ENCODE measurements at regions not wholly inside any gene's neighbourhood (a gene's known extent, or its start where the extent isn't known, plus 50 kb on each side); places are given as distances from the start of the nearest gene placed in this dataset.
A peak's percentile ranks its signal among the peaks of the same experiment; 100 is the strongest.
"Not testable (repeated sequence)": the region's sequence is repeated elsewhere in the genome, so short reads cannot be mapped to it uniquely, and the experiment has no call there.

GRCh38 chr11:81967242-81967641 is 766.4 kb downstream of the FAM181B start:
- DNase-seq: no peak

DNA sequence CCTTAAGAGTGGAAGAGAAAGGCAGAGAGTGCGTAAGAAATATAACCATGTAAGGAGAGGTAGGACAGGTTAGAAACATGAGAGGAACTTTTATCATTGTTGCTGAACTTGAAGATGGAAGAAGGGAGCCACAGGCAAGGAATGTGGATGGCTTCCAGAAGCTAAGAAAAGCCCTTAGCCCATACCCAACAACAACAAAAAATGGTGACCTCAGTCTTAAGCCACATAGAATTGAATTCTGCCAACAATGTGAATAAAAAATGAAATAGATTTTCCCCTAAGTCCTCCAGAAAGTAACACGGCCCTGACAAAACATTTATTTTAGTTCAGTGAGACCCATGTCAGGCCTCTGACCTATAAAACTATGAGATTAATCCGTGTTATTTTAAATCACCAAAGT is 767.3 kb downstream of the FAM181B start:
- no peak for DNase-seq

DNA sequence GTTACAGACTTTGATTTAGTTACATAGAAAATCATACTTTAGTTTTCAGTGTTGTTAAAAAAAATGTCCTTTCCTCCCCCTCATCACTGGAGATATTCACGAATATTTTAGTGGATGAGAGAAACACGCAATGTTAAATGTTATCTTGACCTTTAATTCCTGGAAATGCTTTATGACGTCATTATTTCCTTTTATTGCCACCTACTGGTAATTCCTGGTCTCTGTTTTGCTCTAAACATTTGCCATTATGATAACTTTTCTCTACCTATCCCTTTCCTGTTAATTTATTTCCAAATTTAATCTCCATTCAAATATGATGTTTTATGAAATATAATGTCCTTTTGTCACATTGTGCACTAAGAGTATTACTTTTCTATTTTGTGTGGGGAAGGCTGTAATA is 770.6 kb downstream of the FAM181B start:
- DNase-seq: no peak

DNA sequence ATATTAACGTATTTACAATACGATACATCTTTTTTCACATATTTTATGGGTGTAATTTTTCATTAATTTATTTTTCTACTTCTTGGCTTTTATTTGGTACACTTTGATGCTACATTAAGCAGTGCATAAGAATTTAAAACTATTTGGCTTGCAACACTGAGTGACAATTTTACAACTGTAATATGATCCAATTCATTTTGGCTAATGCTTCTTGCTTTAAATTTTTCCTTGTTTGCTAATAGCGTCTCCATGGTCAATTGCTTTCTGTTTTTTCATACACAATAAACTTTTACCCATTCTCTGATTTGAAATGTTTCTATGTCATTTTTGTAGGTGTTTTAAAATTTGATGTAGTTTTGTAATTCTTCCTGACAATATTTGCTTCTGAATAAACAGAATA is 773.2 kb downstream of the FAM181B start:
- DNase-seq: no peak

DNA sequence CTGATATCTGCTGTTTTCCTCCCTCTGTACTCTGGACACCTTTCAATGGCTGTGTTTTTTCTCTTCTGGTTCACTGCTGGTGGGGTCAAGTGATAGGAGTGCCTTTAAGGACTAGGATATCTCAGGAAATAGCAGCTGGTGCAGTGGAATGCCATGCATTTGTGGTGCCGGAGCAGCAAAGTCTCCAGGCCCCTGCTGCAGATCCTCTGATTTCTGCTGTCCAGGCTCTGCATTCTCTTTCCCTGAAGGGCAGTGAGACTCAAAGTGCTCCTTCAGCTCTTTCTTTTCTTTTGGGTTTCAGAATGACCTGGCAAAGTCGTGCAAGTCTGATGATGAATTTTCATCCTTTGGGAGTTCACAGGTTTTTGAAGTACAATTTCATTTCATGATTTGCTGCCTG is 774.3 kb downstream of the FAM181B start:
- DNase-seq: no peak

GRCh38 chr11:81954301-81954700 is 779.4 kb downstream of the FAM181B start:
- not testable (repeated sequence) for DNase-seq

DNA sequence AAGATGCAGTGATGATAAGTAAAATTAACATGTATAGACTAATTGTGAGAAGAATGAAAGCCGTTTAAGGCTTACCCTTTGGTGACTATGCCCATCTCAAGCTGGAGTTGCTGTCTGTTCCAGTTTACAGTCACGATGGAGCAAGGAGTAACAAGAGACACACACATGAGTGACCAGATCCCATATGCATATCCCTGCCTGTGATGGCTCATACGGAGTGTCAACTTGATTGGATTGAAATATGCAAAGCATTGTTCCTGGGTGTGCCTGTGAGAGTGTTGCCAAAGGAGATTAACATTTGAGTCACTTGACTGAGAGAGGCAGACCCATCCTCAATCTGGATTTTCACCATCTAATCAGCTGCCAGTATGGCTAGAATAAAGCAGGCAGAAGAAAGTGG is 786.8 kb downstream of the FAM181B start:
- DNase-seq: peak; percentile 6

GRCh38 chr11:81942646-81943045 is 791.0 kb downstream of the FAM181B start:
- no peak for DNase-seq

- no peak for DNase-seq
Measured at GRCh38 chr11:81941998-81942397, 791.7 kb downstream of the FAM181B start.

DNA sequence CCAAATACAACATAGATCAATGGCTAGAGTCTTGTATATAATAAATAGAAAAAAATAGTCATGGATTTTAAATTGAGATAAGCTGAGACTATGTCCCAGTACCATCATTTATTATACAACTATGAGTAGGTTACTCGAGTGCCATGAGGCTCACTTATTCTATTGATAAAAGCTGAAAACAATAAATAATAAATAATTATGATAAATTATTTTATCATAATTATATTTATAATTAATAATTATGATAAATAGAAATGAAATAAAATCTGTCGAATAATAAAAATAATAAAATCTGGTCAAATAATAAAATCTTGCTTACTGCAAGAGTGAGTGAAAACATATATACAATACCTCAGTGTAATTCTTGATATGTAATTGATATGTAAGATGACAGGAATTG is 801.4 kb downstream of the FAM181B start:
- DNase-seq: no peak

GRCh38 chr11:81920205-81920604 is 813.5 kb downstream of the FAM181B start:
- no peak for DNase-seq

DNA sequence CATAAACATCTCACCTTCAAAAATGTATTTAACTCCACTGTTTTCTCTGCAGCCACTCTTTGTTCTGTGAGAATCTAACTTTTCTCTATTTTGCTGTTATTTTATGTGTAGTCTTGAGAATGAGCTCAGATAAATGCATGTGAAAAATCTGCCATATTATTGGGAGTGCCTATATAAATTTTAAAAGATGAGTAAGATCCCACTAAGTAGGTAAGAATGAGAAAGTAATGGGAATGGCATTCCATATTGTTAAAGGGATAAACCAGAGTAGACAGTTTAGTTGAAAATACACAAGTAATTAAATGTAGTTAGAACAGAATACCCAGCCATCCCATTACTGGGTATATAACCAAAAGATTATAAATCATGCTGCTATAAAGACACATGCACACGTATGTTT is 817.2 kb downstream of the FAM181B start:
- no peak for DNase-seq

GRCh38 chr11:81915045-81915444 is 818.6 kb downstream of the FAM181B start:
- no peak for DNase-seq

DNA sequence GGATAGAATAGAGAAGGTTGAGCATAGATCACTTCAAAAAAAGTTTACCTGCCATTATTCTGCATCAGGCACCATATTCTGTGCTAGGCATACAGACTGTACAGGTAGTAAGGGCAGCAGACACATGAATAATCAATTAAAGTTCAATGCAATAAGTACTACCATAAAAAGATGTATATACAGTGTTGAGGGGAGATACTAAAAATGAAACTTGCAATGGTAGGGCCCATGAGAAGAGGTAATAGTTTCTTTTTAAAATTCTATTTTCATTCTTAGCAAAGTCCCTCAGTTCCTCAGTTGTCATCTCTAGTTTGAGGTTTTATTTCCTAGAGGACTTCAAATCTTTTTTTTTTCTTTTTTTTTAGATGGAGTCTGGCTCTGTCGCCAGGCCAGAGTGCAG is 819.9 kb downstream of the FAM181B start:
- no peak for DNase-seq

- DNase-seq: no peak
Measured at GRCh38 chr11:81907996-81908395, 825.7 kb downstream of the FAM181B start.

DNA sequence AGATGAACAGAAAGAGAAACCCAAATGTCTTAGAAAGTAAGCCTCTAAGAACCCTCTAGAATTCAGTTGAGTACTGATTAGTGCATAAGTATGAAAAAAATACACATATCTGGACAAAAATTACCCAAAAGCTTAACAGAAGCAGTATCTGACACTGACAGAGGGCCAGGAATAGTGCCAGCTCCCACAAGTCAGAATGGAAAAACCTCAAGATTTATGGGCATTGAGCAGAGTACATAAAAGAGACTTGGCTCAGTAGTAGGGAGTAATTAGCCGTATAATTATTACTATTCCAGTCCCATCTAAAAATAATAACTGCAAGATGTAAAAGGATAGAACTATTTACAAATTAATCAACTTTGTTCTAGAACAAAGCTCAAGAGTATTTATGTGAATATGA is 834.5 kb downstream of the FAM181B start:
- DNase-seq: no peak

DNA sequence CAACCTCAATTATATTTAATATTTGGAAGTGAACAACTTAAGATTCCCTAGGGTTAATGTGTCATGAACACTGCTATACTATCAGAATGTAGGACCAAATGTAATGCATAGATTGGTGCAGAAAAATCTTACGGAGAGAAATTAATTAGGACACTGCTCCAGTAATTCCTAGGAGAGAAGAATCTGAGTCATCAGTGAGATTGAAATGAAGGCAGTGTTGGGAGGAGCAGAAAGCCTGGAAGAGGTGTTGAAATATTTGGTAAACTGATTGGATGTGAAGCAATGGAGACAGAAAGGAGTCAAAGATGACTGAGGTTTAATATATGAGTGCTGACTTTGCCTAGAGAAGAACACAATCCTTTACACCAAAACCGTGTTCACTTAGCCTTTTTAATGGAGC is 836.0 kb downstream of the FAM181B start:
- DNase-seq: no peak

DNA sequence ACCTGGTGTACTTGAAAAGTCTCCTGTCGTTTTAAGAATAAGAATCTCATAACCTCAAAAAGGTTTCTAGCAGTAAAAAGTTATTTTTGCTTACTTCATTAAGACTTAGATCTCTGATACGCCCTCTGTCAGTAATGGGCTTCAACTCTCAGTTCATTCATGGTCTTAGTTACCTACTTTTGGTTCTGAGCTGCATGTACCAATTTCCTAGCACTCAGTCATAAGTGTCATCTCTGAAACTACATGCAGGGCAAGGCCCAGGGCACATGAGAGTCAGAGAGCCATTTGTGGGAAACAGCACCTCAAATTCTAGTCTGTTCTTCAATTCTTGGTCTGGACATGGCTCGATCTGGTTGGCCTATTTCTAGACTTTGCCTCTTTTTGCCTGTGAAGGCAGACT is 838.4 kb downstream of the FAM181B start:
- DNase-seq: no peak

DNA sequence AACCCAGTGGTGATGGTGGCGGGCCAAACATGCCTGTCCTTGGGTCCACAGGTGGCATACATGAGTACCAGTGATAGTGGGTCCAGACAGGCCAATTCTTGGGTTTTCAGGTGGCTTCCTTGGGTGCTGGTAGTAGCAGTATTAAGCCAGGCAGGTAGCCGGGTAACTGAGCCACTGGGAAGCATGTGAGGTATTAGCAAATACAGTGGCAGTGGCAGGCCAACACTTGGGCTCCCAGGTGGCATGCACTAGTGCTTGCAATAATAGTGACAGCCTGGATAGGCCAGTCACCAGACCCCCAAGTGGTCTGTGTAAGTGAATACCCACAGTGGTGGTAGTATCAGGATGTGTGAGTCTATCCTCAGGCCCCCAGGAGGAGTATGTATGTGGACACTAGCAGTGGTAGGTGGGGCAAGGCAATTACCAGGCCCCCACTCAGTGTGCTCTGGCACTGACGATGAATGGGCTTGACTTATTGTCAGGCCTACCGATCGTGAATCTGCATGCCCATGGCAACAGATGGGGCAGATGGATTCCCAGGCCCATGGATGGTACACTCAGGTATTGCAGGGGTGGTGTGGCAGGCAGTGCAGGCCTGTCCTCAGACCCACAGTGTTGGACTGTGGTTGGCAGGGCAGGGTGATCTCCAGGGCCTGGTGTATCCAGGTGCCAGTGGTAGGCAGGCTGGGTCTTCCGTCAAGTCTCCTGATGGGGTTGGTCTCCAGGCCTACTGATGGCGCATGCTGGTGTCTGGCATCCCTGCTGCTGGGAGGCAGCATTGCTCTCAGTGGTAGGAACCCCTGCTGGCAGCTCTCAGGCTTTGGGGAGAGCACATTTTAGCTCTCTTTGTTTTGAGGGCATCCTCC is 840.7 kb downstream of the FAM181B start:
- no peak for DNase-seq

GRCh38 chr11:81888391-81888790 is 845.3 kb downstream of the FAM181B start:
- no peak for DNase-seq

- no peak for DNase-seq
Measured at GRCh38 chr11:81887671-81888070, 846.0 kb downstream of the FAM181B start.

- no peak for DNase-seq
Measured at GRCh38 chr11:81886406-81887075, 847.1 kb downstream of the FAM181B start.

DNA sequence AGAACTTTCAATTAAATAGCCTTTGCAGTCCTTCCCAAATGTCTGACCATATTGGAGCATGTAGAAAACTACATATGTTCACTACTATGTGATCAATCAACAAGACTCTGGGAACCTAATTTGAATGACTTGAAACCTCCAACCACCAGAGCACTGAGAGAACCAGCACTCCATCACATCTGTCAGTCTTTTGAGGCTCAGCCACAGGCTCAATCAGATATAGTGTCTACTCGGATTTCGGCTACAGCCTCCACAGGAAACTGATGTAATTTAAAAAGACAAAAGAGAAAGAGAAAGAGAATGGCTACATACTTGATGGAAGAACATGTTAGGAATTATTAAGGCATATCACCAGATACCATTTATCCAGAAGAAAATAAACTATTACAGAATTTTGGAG is 859.0 kb downstream of the FAM181B start:
- no peak for DNase-seq

GRCh38 chr11:81870815-81871214 is 862.8 kb downstream of the FAM181B start:
- DNase-seq: no peak

DNA sequence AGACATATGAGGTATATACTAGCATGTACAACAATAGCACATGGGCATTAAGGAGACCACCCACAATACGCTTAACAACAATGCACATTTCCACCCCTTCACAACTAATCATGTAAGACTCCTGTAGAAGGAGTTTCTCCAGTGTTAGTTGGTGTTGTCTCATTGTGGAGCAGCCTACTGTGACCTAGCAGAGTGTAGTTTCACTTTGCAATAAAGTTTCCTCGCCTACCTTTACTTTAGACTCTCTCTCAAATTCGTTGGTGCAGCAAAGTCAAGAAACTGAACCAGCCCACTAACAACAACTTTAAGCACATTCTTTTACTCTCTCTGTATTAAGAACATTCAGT is 863.6 kb downstream of the FAM181B start:
- DNase-seq: no peak

Measured in retina (tissue), 1 donor.